ENCODE measurements at regions not wholly inside any gene's neighbourhood (a gene's known extent, or its start where the extent isn't known, plus 50 kb on each side); places are given as distances from the start of the nearest gene placed in this dataset.

- H3K36me3 ChIP-seq (ENCODE audit: control insufficient read depth in 2 of 3, insufficient read depth in 3 of 3, low read length in 3 of 3) = no peaks in the 10 kb centered on the region
- intact Hi-C loops (cut with DNase I) = no loop called here
- no peak for FAIRE-seq
- no peak overlapping the region for H3K4me3 ChIP-seq (ENCODE audit: low read length in 3 of 3)
- H3K9me3 ChIP-seq (ENCODE audit: control insufficient read depth in 2 of 3, insufficient read depth in 1 of 3, low read length in 3 of 3) = no peaks in the 10 kb centered on the region
- no peak for TF ChIP-seq CTCF (IDR thresholded peaks at IDR 0.05; ENCODE audit: borderline replicate concordance, extremely low read depth, insufficient read depth)
- H3K27me3 ChIP-seq (ENCODE audit: control insufficient read depth, insufficient read depth, low read length) = no peaks in the 10 kb centered on the region
- no peak overlapping the region for H3K27ac ChIP-seq (ENCODE audit: low read depth in 2 of 2, low read length in 2 of 2)
- DNase-seq = no peak
- no peaks in the 10 kb centered on the region for H3K4me1 ChIP-seq (ENCODE audit: control insufficient read depth in 2 of 3, insufficient read depth in 2 of 3, low read depth in 1 of 3, low read length in 3 of 3)
- no peak overlapping the region for H3K9ac ChIP-seq (ENCODE audit: low read length in 3 of 3)
Measured at GRCh38 chr4:96326846-96327245, 487.0 kb downstream of the PDHA2 start.

- H3K9ac ChIP-seq (ENCODE audit: low read length in 3 of 3) = no peak overlapping the region
- no peak for TF ChIP-seq CTCF (IDR thresholded peaks at IDR 0.05; ENCODE audit: borderline replicate concordance, extremely low read depth, insufficient read depth)
- H3K27ac ChIP-seq (ENCODE audit: low read depth in 2 of 2, low read length in 2 of 2) = no peak overlapping the region
- no peaks in the 10 kb centered on the region for H3K9me3 ChIP-seq (ENCODE audit: control insufficient read depth in 2 of 3, insufficient read depth in 1 of 3, low read length in 3 of 3)
- DNase-seq = no peak
- H3K27me3 ChIP-seq (ENCODE audit: control insufficient read depth, insufficient read depth, low read length) = no peaks in the 10 kb centered on the region
- intact Hi-C loops (cut with DNase I) = no loop called here
- H3K4me3 ChIP-seq (ENCODE audit: low read length in 3 of 3) = no peak overlapping the region
- no peaks in the 10 kb centered on the region for H3K36me3 ChIP-seq (ENCODE audit: control insufficient read depth in 2 of 3, insufficient read depth in 3 of 3, low read length in 3 of 3)
- no peaks in the 10 kb centered on the region for H3K4me1 ChIP-seq (ENCODE audit: control insufficient read depth in 2 of 3, insufficient read depth in 2 of 3, low read depth in 1 of 3, low read length in 3 of 3)
- no peak for FAIRE-seq
Measured at GRCh38 chr4:96342196-96342595, 502.3 kb downstream of the PDHA2 start.

- Histone ChIP-seq H3K4me1 (ENCODE audit: control insufficient read depth in 2 of 3, insufficient read depth in 2 of 3, low read depth in 1 of 3, low read length in 3 of 3) (no peaks in the 10 kb centered on the region), H3K27me3 (ENCODE audit: control insufficient read depth, insufficient read depth, low read length) (no peaks in the 10 kb centered on the region), H3K9me3 (ENCODE audit: control insufficient read depth in 2 of 3, insufficient read depth in 1 of 3, low read length in 3 of 3) (no peaks in the 10 kb centered on the region), H3K36me3 (ENCODE audit: control insufficient read depth in 2 of 3, insufficient read depth in 3 of 3, low read length in 3 of 3) (no peaks in the 10 kb centered on the region), H3K4me3 (ENCODE audit: low read length in 3 of 3) (no peak overlapping the region), H3K27ac (ENCODE audit: low read depth in 2 of 2, low read length in 2 of 2) (no peak overlapping the region), H3K9ac (ENCODE audit: low read length in 3 of 3) (no peak overlapping the region)
- TF ChIP-seq CTCF (IDR thresholded peaks at IDR 0.05; ENCODE audit: borderline replicate concordance, extremely low read depth, insufficient read depth) = no peak
- no peak for DNase-seq
- FAIRE-seq = no peak
- intact Hi-C loops (cut with DNase I) = no loop called here
Measured at GRCh38 chr4:96342790-96343455, 503.0 kb downstream of the PDHA2 start.

GRCh38 chr4:96343836-96344235 is 503.9 kb downstream of the PDHA2 start:
- H3K4me1 ChIP-seq (ENCODE audit: control insufficient read depth in 2 of 3, insufficient read depth in 2 of 3, low read depth in 1 of 3, low read length in 3 of 3) = no peaks in the 10 kb centered on the region
- H3K27ac ChIP-seq (ENCODE audit: low read depth in 2 of 2, low read length in 2 of 2) = no peak overlapping the region
- H3K27me3 ChIP-seq (ENCODE audit: control insufficient read depth, insufficient read depth, low read length) = no peaks in the 10 kb centered on the region
- no peak overlapping the region for H3K9ac ChIP-seq (ENCODE audit: low read length in 3 of 3)
- H3K4me3 ChIP-seq (ENCODE audit: low read length in 3 of 3) = no peak overlapping the region
- FAIRE-seq (no peak), DNase-seq (no peak)
- no peaks in the 10 kb centered on the region for H3K36me3 ChIP-seq (ENCODE audit: control insufficient read depth in 2 of 3, insufficient read depth in 3 of 3, low read length in 3 of 3)
- intact Hi-C loops (cut with DNase I) = no loop called here
- H3K9me3 ChIP-seq (ENCODE audit: control insufficient read depth in 2 of 3, insufficient read depth in 1 of 3, low read length in 3 of 3) = no peaks in the 10 kb centered on the region
- no peak for TF ChIP-seq CTCF (IDR thresholded peaks at IDR 0.05; ENCODE audit: borderline replicate concordance, extremely low read depth, insufficient read depth)

All from kidney (tissue), 13 donors.